Lower lobe of right lung (tissue), 2 donors: ENCODE measurements at regions not wholly inside any gene's neighbourhood (a gene's known extent, or its start where the extent isn't known, plus 50 kb on each side); places are given as distances from the start of the nearest gene placed in this dataset.

Experiments used
- ATAC-seq, 2 donors: fragments of 200-7000 bp; cut with Tn5 transposase; one replicate each; pipeline ENCODE4 v1.9.1; 2020 to 2022; ENCODE audit warnings: mild to moderate bottlenecking in 2 of 2, moderate library complexity in 2 of 2
- DNase-seq: peaks from one replicate; pipeline ENCODE4 v3.0.0-alpha.2; 2020
- H3K27ac ChIP-seq: fragments of 200-600 bp; one replicate; pipeline ENCODE4 v1.8.0; 2022
- H3K27me3 ChIP-seq: fragments of 200-600 bp; one replicate; pipeline ENCODE4 v1.8.0; 2022; ENCODE audit warnings: low read depth
- H3K36me3 ChIP-seq: fragments of 200-600 bp; one replicate; pipeline ENCODE4 v1.8.0; 2022; ENCODE audit warnings: mild to moderate bottlenecking
- H3K4me1 ChIP-seq: fragments of 200-600 bp; one replicate; pipeline ENCODE4 v1.8.0; 2022
- H3K4me3 ChIP-seq: fragments of 200-600 bp; one replicate; pipeline ENCODE4 v1.8.0; 2022; ENCODE audit warnings: mild to moderate bottlenecking
- H3K9me3 ChIP-seq: fragments of 200-600 bp; one replicate; pipeline ENCODE4 v1.8.0; 2022
- CTCF ChIP-seq: fragments of 200-600 bp; IDR thresholded peaks from one replicate; pipeline ENCODE4 v1.8.0; 2022; ENCODE audit warnings: antibody characterized with exemption, mild to moderate bottlenecking
- intact Hi-C: fragments of 100-400 bp; cut with DNase I; formaldehyde crosslinking; loops from one replicate; pipeline ENCODE4 v1.11.0; 2022
- donor health status: DM: no; HTN: yes; CAD: no; lungs with severe emphysema.

- no peak overlapping the region for H3K27ac ChIP-seq
- ATAC-seq (no peak), DNase-seq (no peak)
- no peaks in the 10 kb centered on the region for H3K36me3 ChIP-seq
- H3K4me1 ChIP-seq: no peaks in the 10 kb centered on the region
- H3K9me3 ChIP-seq: no peaks in the 10 kb centered on the region
- no peaks in the 10 kb centered on the region for H3K27me3 ChIP-seq
- H3K4me3 ChIP-seq: no peak overlapping the region
- intact Hi-C loops: no loop called here
- no peak for TF ChIP-seq CTCF
These were observed 326.1 kb upstream of the GOT2 start for GRCh38 chr16:59060207-59060606.

- no peak for TF ChIP-seq CTCF
- ATAC-seq (peak in 1 of 2 donors; percentile 34), DNase-seq (no peak)
- H3K9me3 ChIP-seq: no peaks in the 10 kb centered on the region
- no peaks in the 10 kb centered on the region for H3K36me3 ChIP-seq
- no peak overlapping the region for H3K4me3 ChIP-seq
- intact Hi-C loops: no loop called here
- H3K27ac ChIP-seq: no peak overlapping the region
- no peaks in the 10 kb centered on the region for H3K27me3 ChIP-seq
- H3K4me1 ChIP-seq: no peaks in the 10 kb centered on the region
These were observed 324.1 kb upstream of the GOT2 start for GRCh38 chr16:59058250-59058649.

GRCh38 chr16:59053911-59054310, 319.8 kb upstream of the GOT2 start:
- no peak for ATAC-seq
- no peak overlapping the region for H3K4me3 ChIP-seq
- intact Hi-C loops: no loop called here
- H3K9me3 ChIP-seq: no peaks in the 10 kb centered on the region
- H3K36me3 ChIP-seq: no peaks in the 10 kb centered on the region
- no peak for TF ChIP-seq CTCF
- no peak overlapping the region for H3K27ac ChIP-seq
- H3K4me1 ChIP-seq: no peaks in the 10 kb centered on the region
- no peaks in the 10 kb centered on the region for H3K27me3 ChIP-seq
- no peak for DNase-seq

DNA sequence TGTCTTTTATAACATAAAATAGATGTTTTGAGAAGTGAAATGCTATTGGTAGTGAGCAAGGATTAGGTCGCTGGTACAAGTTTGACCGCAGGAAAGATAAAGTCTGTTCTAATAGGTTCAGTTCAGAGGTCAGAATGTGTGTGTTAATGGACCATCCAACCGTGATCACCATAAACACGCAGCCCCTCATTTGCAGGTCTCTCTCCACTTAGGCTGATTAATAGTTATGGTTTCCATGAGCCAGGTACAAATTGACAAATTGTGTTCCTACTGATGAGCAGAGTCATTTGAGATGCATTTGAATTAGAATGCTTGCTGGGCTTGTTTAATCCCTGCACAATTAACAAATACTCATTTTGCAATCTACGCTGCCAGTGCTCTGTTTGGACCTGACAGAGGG, 318.1 kb upstream of the GOT2 start:
- no peak for TF ChIP-seq CTCF
- Histone ChIP-seq H3K9me3 (no peaks in the 10 kb centered on the region), H3K4me3 (no peak overlapping the region), H3K27me3 (no peaks in the 10 kb centered on the region), H3K4me1 (no peaks in the 10 kb centered on the region), H3K36me3 (no peaks in the 10 kb centered on the region), H3K27ac (no peak overlapping the region)
- no peak for ATAC-seq
- intact Hi-C loops: no loop called here
- no peak for DNase-seq

GRCh38 chr16:59048876-59049275, 314.8 kb upstream of the GOT2 start:
- H3K36me3 ChIP-seq: no peaks in the 10 kb centered on the region
- DNase-seq (no peak), ATAC-seq (no peak)
- H3K4me1 ChIP-seq: no peaks in the 10 kb centered on the region
- no peak overlapping the region for H3K27ac ChIP-seq
- no peaks in the 10 kb centered on the region for H3K9me3 ChIP-seq
- H3K27me3 ChIP-seq: no peaks in the 10 kb centered on the region
- H3K4me3 ChIP-seq: no peak overlapping the region
- TF ChIP-seq CTCF: no peak
- intact Hi-C loops: no loop called here

GRCh38 chr16:59047114-59047513, 313.0 kb upstream of the GOT2 start:
- H3K4me3 ChIP-seq: no peak overlapping the region
- H3K4me1 ChIP-seq: no peaks in the 10 kb centered on the region
- no peaks in the 10 kb centered on the region for H3K27me3 ChIP-seq
- intact Hi-C loops: no loop called here
- no peaks in the 10 kb centered on the region for H3K36me3 ChIP-seq
- no peak for DNase-seq
- TF ChIP-seq CTCF: no peak
- ATAC-seq: no peak
- no peaks in the 10 kb centered on the region for H3K9me3 ChIP-seq
- no peak overlapping the region for H3K27ac ChIP-seq
